ENCODE measurements at regions not wholly inside any gene's neighbourhood (a gene's known extent, or its start where the extent isn't known, plus 50 kb on each side); places are given as distances from the start of the nearest gene placed in this dataset.
A peak's percentile ranks its signal among the peaks of the same experiment; 100 is the strongest.

- no peak overlapping the region for H3K27ac ChIP-seq
- no peak for TF ChIP-seq CTCF (conservative IDR thresholded peaks at IDR 0.05)
These were observed 129.5 kb upstream of the GAS1 start for GRCh38 chr9:87076825-87077224.

- TF ChIP-seq CTCF (conservative IDR thresholded peaks at IDR 0.05): no peak
- no peak overlapping the region for H3K27ac ChIP-seq
These were observed 130.7 kb upstream of the GAS1 start for GRCh38 chr9:87077986-87078385.

GRCh38 chr9:87080512-87081264, 133.4 kb upstream of the GAS1 start:
- TF ChIP-seq CTCF (conservative IDR thresholded peaks at IDR 0.05): peak; percentile 46
- H3K27ac ChIP-seq: no peak overlapping the region

GRCh38 chr9:87081503-87081902, 134.2 kb upstream of the GAS1 start:
- no peak for TF ChIP-seq CTCF (conservative IDR thresholded peaks at IDR 0.05)
- no peak overlapping the region for H3K27ac ChIP-seq

GRCh38 chr9:87083986-87084385, 136.7 kb upstream of the GAS1 start:
- no peak for TF ChIP-seq CTCF (conservative IDR thresholded peaks at IDR 0.05)
- no peak overlapping the region for H3K27ac ChIP-seq

GRCh38 chr9:87084407-87084806, 137.1 kb upstream of the GAS1 start:
- TF ChIP-seq CTCF (conservative IDR thresholded peaks at IDR 0.05): no peak

GRCh38 chr9:87085073-87085472, 137.8 kb upstream of the GAS1 start:
- TF ChIP-seq CTCF (conservative IDR thresholded peaks at IDR 0.05): no peak
- H3K27ac ChIP-seq: no peak overlapping the region

More at GRCh38 chr9:87084407-87084806, 137.1 kb upstream of the GAS1 start:
- no peak overlapping the region for H3K27ac ChIP-seq

Measured in VCaP (cell line).